Prostate gland (tissue), 2 donors: ENCODE measurements at regions not wholly inside any gene's neighbourhood (a gene's known extent, or its start where the extent isn't known, plus 50 kb on each side); places are given as distances from the start of the nearest gene placed in this dataset.
"Not testable (repeated sequence)": the region's sequence is repeated elsewhere in the genome, so short reads cannot be mapped to it uniquely, and the experiment has no call there.

Experiments
- POLR2A ChIP-seq: fragments of 450-650 bp; IDR thresholded peaks from one replicate; pipeline ENCODE4 v1.6.1; 2016; ENCODE audit warnings: antibody characterized with exemption, mild to moderate bottlenecking
- POLR2AphosphoS5 ChIP-seq: sonication (generic); formaldehyde crosslinking; IDR thresholded peaks from one replicate; pipeline ENCODE4 v1.6.1; 2017; ENCODE audit warnings: antibody characterized with exemption
- TF ChIP-seq, protein P1 (sequence below), 4 experiments: fragments of 200-600 bp in 2 of 4; fragments of 450-650 bp in 2 of 4; sonication (generic) in 2 of 4; IDR thresholded peaks; 1 replicate in 3 of 4; 2 replicates in 1 of 4; pipeline ENCODE4 v1.5.1; 2016 to 2019; ENCODE audit warnings: antibody characterized with exemption in 4 of 4, mild to moderate bottlenecking in 2 of 4, moderate library complexity in 2 of 4

DNA sequence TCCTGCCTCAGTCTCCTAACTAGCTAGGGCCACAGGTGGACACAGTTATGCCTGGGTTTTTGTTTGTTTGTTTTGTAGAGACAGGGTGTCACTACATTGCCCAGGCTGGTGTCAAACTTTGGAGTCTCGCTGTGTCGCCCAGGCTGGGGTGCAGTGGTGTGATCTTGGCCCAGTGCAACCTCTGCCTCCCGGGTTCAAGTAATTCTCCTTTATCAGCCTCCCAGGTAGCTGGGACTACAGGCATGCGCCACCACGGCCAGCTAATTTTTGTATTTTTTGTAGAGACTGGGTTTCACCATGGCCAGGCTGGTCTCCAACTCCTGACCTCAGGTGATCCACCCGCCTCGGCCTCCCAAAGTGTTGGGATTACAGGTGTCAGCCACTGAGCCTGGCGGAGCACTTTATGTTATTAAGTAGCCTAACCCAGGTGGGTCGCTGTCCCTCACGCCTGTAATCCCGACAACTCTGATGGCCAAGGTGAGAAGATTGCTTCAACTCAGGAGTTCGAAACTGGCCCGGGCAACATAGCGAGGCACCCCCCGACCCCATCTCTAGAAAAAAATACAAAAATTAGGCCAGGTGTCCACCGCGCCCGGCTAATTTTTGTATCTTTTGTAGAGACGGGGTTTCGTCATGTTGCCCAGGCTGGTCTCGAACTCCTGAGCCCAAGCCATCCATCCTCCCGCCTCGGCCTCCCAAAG, 91.2 kb upstream of the OR4F16 start:
- TF ChIP-seq, protein P1, sequence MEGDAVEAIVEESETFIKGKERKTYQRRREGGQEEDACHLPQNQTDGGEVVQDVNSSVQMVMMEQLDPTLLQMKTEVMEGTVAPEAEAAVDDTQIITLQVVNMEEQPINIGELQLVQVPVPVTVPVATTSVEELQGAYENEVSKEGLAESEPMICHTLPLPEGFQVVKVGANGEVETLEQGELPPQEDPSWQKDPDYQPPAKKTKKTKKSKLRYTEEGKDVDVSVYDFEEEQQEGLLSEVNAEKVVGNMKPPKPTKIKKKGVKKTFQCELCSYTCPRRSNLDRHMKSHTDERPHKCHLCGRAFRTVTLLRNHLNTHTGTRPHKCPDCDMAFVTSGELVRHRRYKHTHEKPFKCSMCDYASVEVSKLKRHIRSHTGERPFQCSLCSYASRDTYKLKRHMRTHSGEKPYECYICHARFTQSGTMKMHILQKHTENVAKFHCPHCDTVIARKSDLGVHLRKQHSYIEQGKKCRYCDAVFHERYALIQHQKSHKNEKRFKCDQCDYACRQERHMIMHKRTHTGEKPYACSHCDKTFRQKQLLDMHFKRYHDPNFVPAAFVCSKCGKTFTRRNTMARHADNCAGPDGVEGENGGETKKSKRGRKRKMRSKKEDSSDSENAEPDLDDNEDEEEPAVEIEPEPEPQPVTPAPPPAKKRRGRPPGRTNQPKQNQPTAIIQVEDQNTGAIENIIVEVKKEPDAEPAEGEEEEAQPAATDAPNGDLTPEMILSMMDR (IDR thresholded peaks at IDR 0.05) = not testable (repeated sequence)
- not testable (repeated sequence) for TF ChIP-seq POLR2AphosphoS5, POLR2A
